ENCODE measurements at regions not wholly inside any gene's neighbourhood (a gene's known extent, or its start where the extent isn't known, plus 50 kb on each side); places are given as distances from the start of the nearest gene placed in this dataset.

- Histone ChIP-seq H2AFZ (ENCODE audit: low read depth, low read length) (no peak overlapping the region), H3K4me3 (ENCODE audit: low read length) (no peak overlapping the region), H3K36me3 (ENCODE audit: insufficient read depth, low read length) (no peaks in the 10 kb centered on the region), H3K9ac (ENCODE audit: low read length) (no peak overlapping the region), H3K9me3 (ENCODE audit: low read length) (no peaks in the 10 kb centered on the region), H3K4me2 (ENCODE audit: low read length) (no peak overlapping the region), H3F3A (ENCODE audit: insufficient read depth, low read length, poor library complexity, severe bottlenecking) (no peaks in the 10 kb centered on the region), H4K20me1 (ENCODE audit: insufficient read depth) (no peaks in the 10 kb centered on the region), H3K9me2 (ENCODE audit: insufficient read depth, low read length) (no peaks in the 10 kb centered on the region), H3K79me2 (replicated peaks; ENCODE audit: insufficient read depth, low read length) (no peaks in the 10 kb centered on the region), H3K27me3 (ENCODE audit: insufficient read depth, low read depth, low read length) (no peaks in the 10 kb centered on the region), H3K27ac (ENCODE audit: low read length) (no peak overlapping the region)
- no peak for TF ChIP-seq MXI1 (conservative IDR thresholded peaks at IDR 0.05; ENCODE audit: poor library complexity, severe bottlenecking)
Observed at GRCh38 chr2:234842753-234843152, 109.1 kb upstream of the SH3BP4 start.

DNA sequence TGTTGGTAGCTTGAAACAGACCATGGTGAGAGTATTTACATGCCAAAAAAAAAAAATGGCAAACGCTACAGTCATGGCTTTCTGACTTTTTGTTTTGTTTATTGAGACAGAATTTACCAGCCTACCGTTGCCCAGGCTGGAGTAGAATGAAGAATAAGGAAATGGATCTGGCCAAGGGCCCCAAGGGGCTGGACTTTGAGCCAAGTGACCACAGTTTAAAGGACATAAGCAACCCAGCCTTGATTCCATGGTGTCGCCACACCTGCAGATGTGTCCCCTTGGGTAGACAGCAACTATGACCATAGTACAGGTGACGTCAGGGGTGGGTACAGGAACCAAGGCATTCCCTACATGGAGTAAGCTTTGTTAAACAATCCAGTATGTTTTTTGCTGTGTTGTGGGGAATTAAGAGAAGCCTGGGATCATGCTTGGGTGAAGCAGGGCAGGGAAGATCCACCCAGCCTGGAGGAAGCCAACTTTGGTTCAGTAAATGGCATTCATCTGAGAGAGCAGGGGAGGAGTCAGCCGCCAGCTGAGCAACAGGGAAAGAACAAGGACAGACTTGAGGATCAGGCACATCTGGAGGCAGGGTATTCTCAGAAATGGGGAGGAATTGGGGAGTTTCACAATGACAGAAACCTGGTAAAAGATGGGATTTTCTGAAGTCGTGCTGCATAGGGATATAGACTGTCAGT is 110.3 kb upstream of the SH3BP4 start:
- Histone ChIP-seq H3K27ac (ENCODE audit: low read length) (no peak overlapping the region), H2AFZ (ENCODE audit: low read depth, low read length) (no peak overlapping the region), H4K20me1 (ENCODE audit: insufficient read depth) (no peaks in the 10 kb centered on the region), H3K4me2 (ENCODE audit: low read length) (no peak overlapping the region), H3K9ac (ENCODE audit: low read length) (no peak overlapping the region), H3K9me3 (ENCODE audit: low read length) (no peaks in the 10 kb centered on the region), H3K36me3 (ENCODE audit: insufficient read depth, low read length) (no peaks in the 10 kb centered on the region), H3K79me2 (replicated peaks; ENCODE audit: insufficient read depth, low read length) (no peaks in the 10 kb centered on the region), H3K27me3 (ENCODE audit: insufficient read depth, low read depth, low read length) (no peaks in the 10 kb centered on the region), H3K4me3 (ENCODE audit: low read length) (no peak overlapping the region), H3K9me2 (ENCODE audit: insufficient read depth, low read length) (no peaks in the 10 kb centered on the region), H3F3A (ENCODE audit: insufficient read depth, low read length, poor library complexity, severe bottlenecking) (no peaks in the 10 kb centered on the region)
- TF ChIP-seq EP300 (conservative IDR thresholded peaks at IDR 0.05; ENCODE audit: poor library complexity, severe bottlenecking), result no peak
- TF ChIP-seq MXI1 (conservative IDR thresholded peaks at IDR 0.05; ENCODE audit: poor library complexity, severe bottlenecking), result no peak

GRCh38 chr2:234840336-234840735 is 111.5 kb upstream of the SH3BP4 start:
- no peak overlapping the region for H3K27ac ChIP-seq (ENCODE audit: low read length)

More at GRCh38 chr2:234840336-234840735, 111.5 kb upstream of the SH3BP4 start:
- Histone ChIP-seq H3K9me2 (ENCODE audit: insufficient read depth, low read length) (no peaks in the 10 kb centered on the region), H2AFZ (ENCODE audit: low read depth, low read length) (no peak overlapping the region), H3K9me3 (ENCODE audit: low read length) (no peaks in the 10 kb centered on the region), H4K20me1 (ENCODE audit: insufficient read depth) (no peaks in the 10 kb centered on the region), H3K36me3 (ENCODE audit: insufficient read depth, low read length) (no peaks in the 10 kb centered on the region), H3K4me3 (ENCODE audit: low read length) (no peak overlapping the region), H3K4me2 (ENCODE audit: low read length) (no peak overlapping the region), H3K27me3 (ENCODE audit: insufficient read depth, low read depth, low read length) (no peaks in the 10 kb centered on the region), H3K9ac (ENCODE audit: low read length) (no peak overlapping the region), H3F3A (ENCODE audit: insufficient read depth, low read length, poor library complexity, severe bottlenecking) (no peaks in the 10 kb centered on the region), H3K79me2 (replicated peaks; ENCODE audit: insufficient read depth, low read length) (no peaks in the 10 kb centered on the region)
- TF ChIP-seq REST (IDR thresholded peaks at IDR 0.05; ENCODE audit: borderline replicate concordance) (no peak), CTCF (IDR thresholded peaks at IDR 0.05; ENCODE audit: poor library complexity, severe bottlenecking) (no peak), EP300 (conservative IDR thresholded peaks at IDR 0.05; ENCODE audit: poor library complexity, severe bottlenecking) (no peak), SMC3 (conservative IDR thresholded peaks at IDR 0.05; ENCODE audit: poor library complexity) (no peak), POLR2AphosphoS5 (IDR thresholded peaks at IDR 0.05) (no peak), TAF1 (IDR thresholded peaks at IDR 0.05; ENCODE audit: low read depth) (no peak), EZH2 (IDR thresholded peaks at IDR 0.05; ENCODE audit: borderline replicate concordance, insufficient read depth, low read length, poor library complexity, severe bottlenecking) (no peak), MXI1 (conservative IDR thresholded peaks at IDR 0.05; ENCODE audit: poor library complexity, severe bottlenecking) (no peak), RAD21 (conservative IDR thresholded peaks at IDR 0.05) (no peak)
